ENCODE measurements at regions not wholly inside any gene's neighbourhood (a gene's known extent, or its start where the extent isn't known, plus 50 kb on each side); places are given as distances from the start of the nearest gene placed in this dataset.

DNA sequence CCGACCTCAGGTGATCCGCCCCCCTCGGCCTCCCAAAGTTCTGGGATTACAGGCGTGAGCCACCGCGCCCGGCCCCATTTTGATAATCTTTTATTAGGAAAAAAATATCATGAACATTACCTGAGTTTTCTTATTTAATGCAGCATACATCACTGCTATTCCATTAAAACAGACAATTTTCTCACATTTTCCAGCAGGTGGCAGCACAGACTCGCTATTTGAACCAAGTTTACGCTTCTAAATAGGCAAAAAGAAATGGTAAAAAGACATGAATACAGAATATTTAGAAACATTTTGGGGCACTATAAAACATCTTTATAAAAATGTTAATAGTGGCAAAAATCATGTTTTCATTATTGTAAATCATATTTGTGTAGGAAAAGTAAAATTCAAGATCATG lies 903.1 kb downstream of the SLITRK6 start:
- DNase-seq (ENCODE audit: extremely low read depth, low read depth) = peak; percentile 25
- TF ChIP-seq CTCF (IDR thresholded peaks at IDR 0.05; ENCODE audit: low read depth, low read length) = peak; percentile 59

DNA sequence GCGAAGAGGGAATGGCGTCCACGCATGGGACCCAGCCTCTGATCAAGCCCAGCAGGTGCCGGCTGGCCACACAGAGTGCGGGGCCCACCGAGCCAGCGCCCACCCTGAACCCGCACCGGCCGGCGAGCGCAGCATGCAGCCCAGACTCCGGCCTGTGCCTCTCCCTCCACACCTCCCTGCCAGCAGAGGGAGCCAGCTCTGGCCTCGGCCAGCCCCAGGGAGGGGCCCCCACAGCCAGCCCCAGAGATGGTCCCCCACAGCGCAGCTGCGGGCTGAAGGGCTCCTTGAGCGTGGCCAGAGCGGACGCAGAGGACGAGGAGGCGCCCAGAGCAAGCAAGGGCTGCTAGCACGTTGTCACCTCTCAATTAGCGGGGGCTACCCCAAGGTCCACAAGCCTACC lies 904.5 kb downstream of the SLITRK6 start:
- TF ChIP-seq CTCF (IDR thresholded peaks at IDR 0.05; ENCODE audit: low read depth, low read length) = no peak
- no peak for DNase-seq (ENCODE audit: extremely low read depth, low read depth)

GRCh38 chr13:84885868-84886267 lies 913.4 kb downstream of the SLITRK6 start:
- no peak for DNase-seq (ENCODE audit: extremely low read depth, low read depth)
- no peak for TF ChIP-seq CTCF (IDR thresholded peaks at IDR 0.05; ENCODE audit: low read depth, low read length)

DNA sequence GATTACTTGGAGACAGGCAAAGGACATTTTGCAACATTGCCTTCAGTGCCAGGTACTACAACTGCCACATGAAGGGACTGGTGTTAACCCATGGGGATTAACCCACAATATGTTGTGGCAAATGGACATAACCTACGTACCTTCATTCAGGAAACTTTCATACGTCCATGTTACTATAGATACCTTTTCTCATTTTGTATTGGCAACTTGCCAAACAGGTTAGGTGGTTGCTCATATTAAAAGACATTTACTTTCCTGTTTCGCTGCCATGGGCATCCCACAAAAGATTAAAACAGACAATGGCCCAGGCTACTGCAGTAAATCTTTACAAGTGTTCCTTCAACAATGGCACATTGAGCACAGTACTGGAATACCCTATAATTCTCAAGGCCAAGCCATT lies 925.3 kb downstream of the SLITRK6 start:
- DNase-seq (ENCODE audit: extremely low read depth, low read depth) = no peak
- no peak for TF ChIP-seq CTCF (IDR thresholded peaks at IDR 0.05; ENCODE audit: low read depth, low read length)

DNA sequence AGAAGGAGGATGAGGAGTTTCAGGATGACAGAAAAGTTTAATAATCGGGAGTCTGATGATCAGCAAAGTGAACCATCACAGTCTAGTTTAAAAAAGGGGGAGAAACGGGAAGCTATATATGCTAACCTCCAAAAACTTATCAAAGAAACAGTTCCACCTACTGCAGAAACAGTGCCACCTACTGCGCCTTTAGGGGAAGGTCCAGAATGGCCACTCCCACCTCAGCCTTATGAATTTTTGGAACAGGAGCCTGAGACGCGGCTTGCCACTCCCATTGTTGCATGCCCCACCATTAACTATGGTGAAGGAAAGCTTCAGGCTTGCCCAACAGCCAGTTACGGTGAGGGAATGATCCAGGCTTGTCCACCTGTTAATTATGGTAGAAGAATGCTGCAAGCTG lies 929.0 kb downstream of the SLITRK6 start:
- TF ChIP-seq CTCF (IDR thresholded peaks at IDR 0.05; ENCODE audit: low read depth, low read length) = no peak; the same call in 1 of the 2 replicates
- DNase-seq (ENCODE audit: extremely low read depth, low read depth) = no peak

DNA sequence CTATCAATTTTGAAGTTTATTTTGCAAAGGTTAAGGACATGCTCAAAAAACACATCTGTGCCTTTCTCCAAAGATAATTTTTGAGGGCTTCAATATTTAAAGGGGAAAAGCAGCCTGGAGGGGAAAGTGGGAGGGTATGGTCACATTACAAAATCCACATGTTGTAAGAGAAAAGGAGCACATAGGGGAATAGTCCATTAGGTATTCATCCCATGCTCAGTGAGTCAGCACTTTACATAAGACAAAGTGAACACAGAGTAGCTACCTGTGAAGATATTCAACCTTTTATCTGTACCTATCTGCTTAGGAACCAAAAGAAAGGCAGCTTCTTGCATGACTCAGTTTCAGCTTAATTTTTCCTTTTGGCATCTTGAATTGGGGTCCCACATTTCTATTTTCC lies 932.0 kb downstream of the SLITRK6 start:
- no peak for TF ChIP-seq CTCF (IDR thresholded peaks at IDR 0.05; ENCODE audit: low read depth, low read length)
- DNase-seq (ENCODE audit: extremely low read depth, low read depth) = no peak

DNA sequence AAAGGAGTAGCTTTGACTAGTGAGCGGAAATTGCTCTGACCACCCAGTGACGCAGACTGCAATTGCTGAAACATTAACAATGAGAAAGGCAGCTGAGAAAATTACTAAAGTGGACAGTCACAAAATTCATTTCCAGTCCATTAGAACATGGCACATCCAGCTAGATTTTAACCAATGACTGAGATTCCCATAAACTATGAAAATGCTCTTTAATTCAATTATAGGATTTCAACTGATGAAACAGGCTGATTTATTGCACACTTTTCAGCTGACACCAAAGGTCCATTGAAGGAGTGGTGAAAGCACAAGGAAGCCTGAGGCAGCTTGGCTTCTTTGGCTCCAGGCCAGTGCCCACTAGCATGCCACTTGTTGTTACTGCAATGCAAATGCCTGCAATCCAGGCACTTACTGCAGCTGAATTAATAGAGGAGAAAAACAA lies 933.4 kb downstream of the SLITRK6 start:
- DNase-seq (ENCODE audit: extremely low read depth, low read depth) = no peak
- TF ChIP-seq CTCF (IDR thresholded peaks at IDR 0.05; ENCODE audit: low read depth, low read length) = no peak

Measured in AG09319 (cell line).